GM19397 (cell line): ENCODE measurements at regions not wholly inside any gene's neighbourhood (a gene's known extent, or its start where the extent isn't known, plus 50 kb on each side); places are given as distances from the start of the nearest gene placed in this dataset.
"Not testable (repeated sequence)": the region's sequence is repeated elsewhere in the genome, so short reads cannot be mapped to it uniquely, and the experiment has no call there.

Experiments used
- ATAC-seq: cut with Tn5 transposase; IDR thresholded peaks from one replicate; pipeline ENCODE4 v1.9.1; 2021; ENCODE audit warnings: mild to moderate bottlenecking, moderate library complexity; ENCODE audit not compliant: unreplicated experiment

DNA sequence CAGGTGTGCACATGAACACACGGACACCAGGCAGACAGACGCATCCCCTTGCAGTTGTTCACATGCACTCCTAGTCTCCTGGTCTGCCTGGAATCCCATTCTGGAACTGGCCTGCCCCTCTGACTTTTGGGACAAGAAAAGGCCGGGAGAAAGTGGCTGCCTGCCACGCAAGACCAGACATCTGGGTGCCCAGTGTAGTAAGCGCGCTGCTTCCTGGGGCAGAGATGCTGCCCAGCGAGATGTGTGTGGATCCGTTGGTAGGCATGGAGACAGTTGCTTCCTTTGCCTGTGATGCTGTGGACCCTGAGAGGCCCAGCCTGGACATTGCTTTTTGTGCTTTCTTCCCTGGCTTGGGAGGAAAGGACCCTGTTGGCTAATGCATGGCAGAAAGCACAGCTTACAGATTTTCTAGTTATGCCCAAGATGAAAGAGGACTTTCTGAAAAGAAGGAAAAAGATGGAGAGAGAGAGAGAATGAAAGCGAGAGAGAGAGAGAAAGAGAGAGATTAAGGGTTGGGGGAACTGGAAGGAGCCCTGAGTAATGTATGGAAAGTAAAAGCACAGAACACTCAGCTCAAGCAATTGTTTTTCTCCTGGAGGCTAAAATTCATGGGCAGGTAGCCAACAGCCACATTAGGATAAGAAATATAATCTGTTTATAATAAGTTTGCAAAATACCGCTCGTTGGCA, 235.3 kb downstream of the BCL2L11 start:
- ATAC-seq, result not testable (repeated sequence)

DNA sequence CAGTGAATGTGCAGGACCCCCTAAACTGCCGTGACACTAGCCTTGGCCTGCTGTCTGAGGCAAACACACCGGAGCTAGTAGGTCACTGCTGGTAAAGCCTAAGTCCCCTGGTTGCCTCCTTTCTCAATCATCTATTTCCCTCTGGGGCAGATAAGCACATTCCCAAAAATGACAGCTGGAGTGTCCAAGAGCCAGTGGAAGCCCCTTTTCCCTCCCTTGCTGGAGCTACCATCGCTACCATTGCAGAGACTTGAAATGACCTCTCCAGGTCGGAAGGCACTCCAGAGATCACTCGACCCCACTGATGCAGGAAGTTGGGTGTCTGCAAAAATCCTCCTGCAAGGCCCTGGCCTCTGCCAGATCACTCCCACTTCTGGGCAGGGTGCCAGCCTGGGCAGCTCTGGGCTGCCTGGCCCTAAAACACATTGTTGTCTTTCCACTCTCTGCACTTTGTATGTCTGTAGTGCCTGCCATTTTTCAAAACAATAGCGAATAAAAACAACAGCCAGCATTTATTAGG, 235.9 kb downstream of the BCL2L11 start:
- ATAC-seq, result not testable (repeated sequence)

DNA sequence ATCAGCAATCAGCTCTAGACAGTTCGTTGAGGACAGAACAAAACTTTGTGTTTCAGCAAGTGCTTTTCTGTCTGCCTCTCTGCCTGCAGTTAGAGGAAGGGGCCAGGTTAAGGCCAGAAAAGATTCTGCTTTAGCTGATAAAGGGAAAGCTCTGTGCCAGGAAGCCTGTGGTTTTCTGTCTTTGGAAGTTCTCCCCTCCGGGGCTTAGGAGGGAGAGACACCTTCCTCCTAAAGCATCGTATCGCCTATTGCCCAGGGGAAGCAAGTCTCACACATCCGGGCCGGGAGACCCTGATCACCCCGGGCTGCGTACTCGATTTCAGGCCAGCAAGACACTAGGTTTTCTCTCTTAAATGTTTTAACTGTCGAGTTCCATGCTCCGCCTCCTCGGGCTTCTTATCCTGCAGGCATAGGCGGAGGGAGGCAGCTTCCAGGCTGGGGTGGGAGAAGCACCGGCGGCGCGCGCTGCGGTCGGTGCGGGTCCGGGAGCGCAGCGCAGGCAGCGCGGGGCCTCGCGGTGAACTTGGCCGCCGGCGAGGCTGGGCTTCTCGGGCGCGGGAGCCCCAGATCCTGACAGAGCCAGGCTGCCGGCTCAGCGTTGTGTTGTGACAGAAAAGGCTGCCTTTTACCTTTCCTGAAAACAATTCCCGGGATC, 245.4 kb downstream of the BCL2L11 start:
- ATAC-seq, result not testable (repeated sequence)

DNA sequence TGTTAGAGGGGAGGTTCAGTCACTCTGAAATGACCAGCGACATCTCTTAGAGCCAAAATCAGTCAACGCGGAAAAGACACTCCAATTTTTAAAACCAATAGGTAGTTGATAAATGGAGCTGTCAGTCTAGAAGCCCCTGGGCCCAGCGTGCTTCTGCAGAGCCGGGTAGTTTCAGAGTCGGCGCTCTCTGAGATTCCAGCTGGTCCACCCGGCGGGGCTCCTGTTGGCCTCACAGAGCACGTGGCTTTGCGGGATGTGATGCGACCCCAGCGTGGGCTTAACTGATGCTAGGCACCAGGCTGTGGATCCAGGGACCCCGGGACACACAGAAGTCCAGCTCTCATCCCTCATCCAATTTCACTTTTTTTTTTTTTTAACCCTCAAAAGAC, 245.9 kb downstream of the BCL2L11 start:
- ATAC-seq, result not testable (repeated sequence)

DNA sequence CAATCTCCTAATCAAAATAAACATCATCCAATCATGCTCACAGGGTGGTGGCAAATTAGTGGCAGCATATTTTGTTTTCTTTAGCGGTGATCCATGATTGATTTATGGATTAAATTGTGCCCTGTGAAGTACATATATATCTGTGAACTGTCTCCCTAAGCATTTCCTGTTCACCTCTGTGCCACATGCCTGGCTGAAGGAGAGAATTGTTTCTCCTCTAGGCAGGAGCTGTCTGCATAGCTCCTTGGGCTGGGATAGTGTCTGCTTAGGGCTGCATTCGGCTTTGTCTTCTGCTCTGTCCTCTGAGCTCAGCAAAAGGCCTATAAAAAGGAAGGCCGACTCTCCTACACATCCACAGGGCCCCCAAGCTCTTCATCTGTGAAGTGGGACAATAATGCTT, 246.4 kb downstream of the BCL2L11 start:
- ATAC-seq, result not testable (repeated sequence)

DNA sequence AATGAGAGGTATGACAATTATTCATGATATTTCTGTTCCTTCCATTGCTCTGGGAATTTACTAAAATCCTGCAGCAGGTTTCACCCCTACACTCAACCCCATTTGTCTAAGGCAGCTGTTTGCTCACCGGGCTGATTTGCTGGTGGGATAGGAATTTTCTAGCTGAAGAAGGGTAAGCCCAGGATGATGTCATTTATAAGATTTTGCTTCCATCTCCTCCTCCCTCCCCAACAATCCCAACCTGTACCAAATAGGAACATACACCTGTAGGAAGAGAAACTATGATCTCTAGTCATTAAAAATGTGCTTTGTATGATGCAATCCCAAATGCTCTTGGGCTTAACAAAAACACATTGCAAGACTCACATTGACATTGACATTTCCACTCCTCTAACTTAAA, 247.2 kb downstream of the BCL2L11 start:
- ATAC-seq, result not testable (repeated sequence)

DNA sequence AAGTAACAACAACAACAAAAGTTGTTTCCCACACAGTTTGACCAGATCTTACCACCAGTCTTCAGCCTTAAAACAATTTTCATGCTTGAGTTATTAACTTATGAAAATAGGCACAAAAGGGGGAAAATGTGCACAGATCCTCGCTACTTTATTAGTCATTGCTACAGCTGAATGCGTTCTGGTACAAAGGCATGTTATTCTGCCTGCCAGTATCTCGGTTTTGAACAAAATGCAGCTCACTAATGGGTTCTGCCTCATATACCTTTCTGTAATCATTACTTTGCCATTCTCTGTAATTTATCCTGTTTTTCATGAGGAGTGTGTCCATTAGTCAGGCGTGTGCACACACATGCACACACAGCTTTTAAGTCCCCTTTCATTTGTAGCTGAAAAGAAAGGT, 247.6 kb downstream of the BCL2L11 start:
- not testable (repeated sequence) for ATAC-seq

DNA sequence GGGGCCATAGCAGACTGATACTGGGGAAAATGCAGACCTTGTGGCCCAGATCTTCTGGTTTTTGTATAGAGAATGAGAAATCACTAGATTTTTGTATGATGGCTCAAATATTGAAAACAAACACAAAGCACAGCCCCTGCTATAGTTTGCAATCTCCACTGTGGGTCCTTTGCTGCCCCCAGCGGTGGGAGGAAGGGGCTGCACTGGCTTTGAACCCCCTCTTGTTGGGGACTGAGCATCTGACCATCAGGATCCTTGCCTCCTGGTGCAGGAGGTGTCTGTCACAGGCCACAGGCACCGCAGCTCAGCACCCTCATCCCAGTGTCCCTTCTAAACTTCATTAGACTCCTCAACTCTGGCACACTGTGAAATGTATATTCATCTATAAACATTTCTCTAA, 252.3 kb downstream of the BCL2L11 start:
- ATAC-seq, result not testable (repeated sequence)

DNA sequence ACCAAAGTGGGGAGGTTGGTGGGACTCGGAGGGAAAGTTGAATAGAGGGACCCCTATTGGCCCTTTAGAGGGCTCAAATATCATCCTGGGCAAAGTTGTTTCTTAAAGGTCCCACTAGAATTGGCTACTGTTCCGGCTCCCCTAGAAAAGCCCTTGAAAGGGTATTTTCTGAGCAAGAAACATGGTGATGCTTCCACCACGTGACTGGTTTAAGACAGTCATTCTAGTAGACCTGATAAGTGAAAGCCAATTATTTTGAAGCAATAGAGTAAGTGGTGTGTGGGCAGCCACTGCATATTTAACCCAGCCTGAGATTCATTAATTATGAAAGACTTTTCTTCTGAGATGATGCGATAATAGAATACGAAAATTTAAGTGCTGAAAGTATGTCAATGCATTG, 253.3 kb downstream of the BCL2L11 start:
- ATAC-seq, result not testable (repeated sequence)

DNA sequence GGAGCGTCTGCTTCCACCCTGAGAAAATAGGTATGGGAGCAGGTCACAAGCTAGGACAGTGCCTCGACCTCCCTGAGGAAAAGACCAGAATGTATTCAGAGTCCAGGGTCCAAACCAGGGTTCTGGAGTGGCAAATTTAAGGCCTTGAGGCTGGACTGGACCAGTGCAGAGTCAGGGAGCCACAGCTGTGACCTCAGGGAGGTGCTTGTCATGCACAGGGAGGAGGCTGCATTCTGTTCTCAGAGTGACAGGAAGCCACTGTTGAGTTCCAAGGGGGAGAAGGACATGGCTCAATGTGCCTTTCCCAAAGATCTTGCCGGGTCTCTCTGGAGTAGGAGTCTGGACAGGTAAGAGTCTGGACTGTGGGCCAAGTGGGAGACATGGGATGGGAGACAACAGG, 254.0 kb downstream of the BCL2L11 start:
- not testable (repeated sequence) for ATAC-seq

DNA sequence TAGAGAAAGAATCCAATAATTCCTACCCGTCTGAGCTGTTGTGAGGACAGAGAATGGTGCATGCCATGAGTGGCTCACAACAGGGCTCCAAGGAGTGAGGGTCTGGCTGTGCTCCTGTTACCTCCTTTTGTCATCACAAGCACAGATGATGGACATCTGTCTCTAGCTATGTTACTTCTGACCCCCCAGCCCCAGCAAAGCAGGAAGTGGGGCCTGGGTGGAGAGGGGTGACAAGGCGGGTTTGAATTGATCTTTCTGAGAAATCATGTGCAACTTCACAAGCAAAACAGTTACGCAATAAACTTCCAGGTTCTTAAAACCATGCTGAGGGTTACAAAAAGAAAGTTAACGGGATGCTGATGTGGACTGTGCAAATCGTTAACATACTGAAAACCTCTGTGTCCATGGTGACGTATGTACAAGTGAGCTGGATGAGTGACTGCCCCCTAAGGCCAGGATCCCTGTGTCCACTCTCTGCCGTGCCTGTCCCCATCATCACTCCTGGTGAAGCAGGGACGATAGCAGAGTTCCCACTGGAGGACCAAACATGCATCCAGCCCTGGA, 254.7 kb downstream of the BCL2L11 start:
- ATAC-seq, result not testable (repeated sequence)

DNA sequence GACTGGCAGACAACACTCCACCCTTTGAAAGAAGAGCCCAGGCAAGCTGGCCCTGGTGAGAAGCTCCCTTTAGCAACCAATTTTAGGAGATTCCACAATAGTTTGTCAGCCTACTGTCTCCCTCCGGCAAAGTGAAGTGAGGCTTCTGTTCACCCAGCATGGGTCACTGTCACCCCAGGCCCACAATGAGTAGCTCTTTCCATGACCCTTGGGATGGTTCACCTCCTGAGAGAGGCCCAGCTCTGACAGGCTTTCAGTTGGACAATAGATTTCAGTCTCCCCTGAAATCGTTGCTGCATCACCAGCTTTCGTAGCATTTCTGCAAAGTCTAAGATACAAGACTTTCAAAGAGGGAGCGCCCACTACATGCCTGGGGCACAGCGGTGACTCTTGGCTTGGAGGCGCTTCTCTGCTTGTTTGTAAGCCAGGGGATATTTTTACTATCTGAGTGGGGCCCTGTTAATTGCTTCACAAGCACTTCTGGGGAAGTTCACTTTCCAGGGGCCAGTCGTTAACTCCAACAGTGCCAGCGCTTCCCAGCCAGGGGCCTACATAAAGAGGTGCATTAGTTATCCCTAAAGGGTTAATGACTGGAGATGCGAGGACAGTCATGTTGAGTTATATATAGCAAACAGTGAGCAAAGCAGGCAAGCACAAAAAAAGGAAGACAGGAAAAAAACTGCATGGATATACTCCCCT, 255.7 kb downstream of the BCL2L11 start:
- not testable (repeated sequence) for ATAC-seq

DNA sequence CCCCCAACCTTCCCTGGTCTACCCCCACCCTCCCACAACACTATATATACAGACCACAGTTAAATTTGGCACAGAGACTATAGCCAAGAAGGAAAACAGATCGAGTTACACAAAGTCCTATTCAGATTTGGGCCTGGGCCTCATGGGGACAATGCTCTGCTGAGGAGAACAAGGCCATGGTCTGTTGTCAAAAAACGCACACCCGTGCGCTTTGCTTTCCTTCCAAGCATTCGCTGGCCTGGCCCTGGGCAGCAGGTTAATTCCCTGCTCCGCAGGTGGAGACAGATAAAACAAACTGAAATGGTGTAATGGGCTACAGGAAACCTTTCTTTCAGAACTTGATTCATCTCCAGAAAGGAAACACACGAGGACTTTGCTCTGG, 256.2 kb downstream of the BCL2L11 start:
- not testable (repeated sequence) for ATAC-seq

DNA sequence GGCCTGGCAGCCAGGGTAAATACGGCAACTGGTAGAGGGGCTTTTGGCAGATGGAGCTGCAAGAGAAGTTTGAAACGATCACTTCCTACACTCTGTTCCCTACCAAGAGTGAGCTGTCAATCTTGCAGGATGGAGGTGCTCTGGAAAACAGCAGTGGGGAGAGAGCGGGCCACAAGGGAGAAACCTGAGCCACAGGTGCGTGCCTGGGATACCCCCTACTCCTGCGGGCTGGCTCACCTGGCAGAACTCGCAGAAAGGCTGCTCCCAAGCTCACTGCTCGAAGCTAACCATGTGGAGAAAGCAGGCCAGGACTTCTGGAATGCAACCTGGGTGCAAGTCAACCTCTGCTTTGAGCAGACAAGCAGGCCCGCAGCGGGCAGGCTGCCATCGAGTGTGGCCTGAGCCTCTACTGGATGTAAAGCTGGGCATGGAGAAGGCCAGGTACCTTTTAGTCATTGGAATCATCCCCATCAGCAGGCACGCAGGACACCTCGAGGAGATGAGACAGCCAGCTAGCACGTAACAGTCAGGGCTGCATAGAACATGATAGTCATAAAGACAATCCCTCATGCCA, 256.8 kb downstream of the BCL2L11 start:
- not testable (repeated sequence) for ATAC-seq

DNA sequence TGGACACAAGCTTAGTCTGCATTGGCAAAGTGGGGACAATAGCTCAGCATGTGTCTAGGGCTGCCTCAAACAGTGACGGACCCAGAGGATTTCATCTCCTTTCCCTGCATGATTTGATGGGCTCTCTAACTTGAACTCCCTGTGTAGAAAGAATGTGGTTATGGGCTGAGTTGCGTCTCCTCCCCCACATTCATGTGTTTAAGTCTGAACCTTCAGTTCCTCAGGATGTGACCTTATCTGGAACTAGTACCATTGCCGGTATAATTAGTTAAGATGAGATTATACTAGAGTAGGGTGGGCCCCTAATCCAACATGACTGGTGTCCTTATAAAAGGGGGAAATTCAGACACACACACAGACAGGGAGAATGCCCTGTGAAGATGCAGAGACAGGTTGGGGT, 257.6 kb downstream of the BCL2L11 start:
- ATAC-seq, result not testable (repeated sequence)

DNA sequence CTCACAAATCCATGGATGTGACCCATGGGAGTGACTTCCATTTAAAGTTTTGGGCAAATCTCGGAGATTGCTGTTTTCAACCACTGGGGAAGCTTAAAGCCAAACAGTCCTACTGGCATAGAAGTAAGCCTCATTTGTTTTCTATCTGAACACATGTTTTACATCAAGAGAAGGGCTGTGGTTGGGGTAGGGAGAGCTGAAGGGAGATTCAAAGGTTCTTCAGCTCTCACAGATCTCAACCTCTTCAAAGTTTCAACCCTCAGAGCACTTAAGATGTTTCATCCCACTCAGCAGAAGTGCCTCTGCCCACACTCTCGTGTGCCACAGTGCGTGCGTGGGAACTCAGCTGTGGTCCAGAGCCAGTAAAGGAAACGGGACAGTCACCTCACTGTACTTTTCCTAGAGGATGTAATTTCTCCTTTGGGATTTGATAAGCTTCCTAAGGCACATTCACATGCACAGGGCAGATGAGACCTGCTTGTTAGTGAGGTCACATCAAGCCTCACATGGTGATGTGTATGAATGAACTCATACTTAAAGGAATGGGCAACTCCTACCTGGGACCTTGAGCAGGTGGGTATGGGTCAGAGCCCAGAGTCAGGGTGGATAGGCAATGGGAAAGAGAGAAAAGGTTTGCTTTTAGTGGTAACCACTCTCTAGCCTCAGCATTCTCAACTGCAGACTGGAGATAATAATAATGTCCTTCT, 260.2 kb downstream of the BCL2L11 start:
- not testable (repeated sequence) for ATAC-seq

DNA sequence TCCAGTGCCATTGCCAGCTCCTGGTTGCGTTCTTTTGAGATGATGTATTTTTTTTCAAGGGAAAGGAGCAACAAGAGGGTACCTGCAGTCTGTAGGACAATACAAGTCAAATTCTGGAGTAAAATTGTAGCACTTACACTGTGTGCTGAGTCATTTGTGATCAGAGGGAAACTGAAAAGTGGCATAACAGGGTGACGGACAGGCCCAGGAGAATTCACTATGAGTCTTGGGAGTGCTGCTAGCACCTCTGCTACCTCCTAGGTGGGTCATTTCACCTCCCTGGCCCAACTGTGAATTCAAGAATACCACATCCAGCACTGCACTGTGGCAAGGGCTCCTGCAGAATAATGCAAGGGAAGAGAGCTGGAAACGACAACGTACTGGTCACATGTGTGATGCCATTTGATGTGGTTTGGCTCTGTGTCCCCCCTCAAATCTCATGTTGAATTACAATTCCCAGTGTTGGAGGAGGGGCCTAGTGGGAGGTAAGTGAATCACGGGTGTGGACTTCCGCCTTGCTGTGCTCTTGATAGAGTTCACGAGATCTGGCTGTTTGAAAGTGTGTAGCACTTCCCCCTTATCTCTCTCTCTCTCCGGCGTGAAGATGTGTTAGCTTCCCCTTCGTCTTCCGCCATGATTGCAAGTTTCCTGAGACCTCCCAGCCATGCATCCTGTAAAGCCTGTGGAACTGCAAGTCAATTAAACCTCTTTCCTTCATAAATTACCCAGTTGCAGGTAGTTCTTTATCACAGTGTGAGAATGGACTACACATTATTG, 261.0 kb downstream of the BCL2L11 start:
- ATAC-seq, result not testable (repeated sequence)

DNA sequence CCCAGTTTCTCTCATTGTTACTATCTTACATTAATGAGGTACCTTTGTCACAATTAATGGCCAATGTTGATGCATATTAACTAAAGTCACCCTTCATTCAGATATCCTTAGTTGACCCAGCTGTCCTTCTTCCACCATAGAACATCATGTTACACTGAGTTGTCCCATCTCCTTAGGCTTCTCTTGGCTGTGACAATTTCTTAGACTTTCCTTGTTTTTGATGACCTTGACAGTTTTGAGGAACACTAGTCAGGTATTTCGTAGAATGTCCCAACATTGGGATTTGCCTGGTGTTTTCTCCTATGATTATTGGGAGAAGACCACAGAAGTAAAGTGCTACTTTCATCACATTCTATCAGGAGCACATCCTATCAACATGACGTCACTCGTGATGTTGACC, 261.8 kb downstream of the BCL2L11 start:
- not testable (repeated sequence) for ATAC-seq

DNA sequence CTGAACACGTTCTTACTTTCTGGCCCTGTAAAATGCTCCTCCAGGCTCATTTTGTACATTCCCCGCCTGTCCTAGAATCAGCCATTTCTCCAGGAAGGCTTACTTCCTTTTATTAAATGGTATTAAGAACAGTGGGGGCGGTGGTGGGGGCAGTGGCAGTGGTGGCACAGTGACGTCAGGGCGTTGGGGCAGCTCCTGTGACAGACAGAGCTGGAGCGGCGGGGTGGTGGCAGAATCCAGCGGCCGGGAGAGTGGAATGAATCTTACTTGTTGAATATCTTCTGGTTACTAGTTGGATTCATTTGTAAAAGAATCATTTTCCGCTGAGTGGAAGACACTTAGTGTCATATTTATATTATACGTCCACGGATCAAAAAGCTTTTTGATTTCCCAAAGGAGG, 262.6 kb downstream of the BCL2L11 start:
- ATAC-seq, result not testable (repeated sequence)
